ENCODE measurements at regions not wholly inside any gene's neighbourhood (a gene's known extent, or its start where the extent isn't known, plus 50 kb on each side); places are given as distances from the start of the nearest gene placed in this dataset.

DNA sequence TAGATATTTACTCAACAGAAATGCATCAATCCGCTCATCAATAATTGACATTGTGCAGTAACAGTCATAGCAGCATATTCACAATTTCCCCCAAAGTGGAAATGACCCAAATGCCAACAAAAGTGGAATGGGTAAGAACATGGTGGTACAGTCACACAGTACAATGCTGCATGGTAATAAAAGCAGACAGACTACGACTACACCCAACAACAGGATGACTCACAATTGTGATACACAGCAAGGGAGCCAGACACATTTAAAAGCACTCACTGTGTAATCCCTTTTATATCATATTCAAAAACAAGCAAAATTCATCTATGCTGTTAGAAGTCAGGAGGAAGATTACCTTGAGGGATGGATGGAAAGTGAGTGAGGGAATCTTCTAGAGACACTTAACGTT is 76.5 kb upstream of the NUDT7 start:
- TF ChIP-seq PHF8 (IDR thresholded peaks at IDR 0.05; ENCODE audit: borderline replicate concordance, low read depth) (no peak), MYC (IDR thresholded peaks at IDR 0.05; ENCODE audit: borderline replicate concordance, low read length) (no peak), POLR2A (IDR thresholded peaks at IDR 0.05; ENCODE audit: low read length) (no peak), KDM1A (IDR thresholded peaks at IDR 0.05; ENCODE audit: low read depth) (no peak), EP300 (IDR thresholded peaks at IDR 0.05) (no peak), JUN (IDR thresholded peaks at IDR 0.05) (no peak), HDAC2 (IDR thresholded peaks at IDR 0.05) (no peak)
- TF ChIP-seq, protein P1, sequence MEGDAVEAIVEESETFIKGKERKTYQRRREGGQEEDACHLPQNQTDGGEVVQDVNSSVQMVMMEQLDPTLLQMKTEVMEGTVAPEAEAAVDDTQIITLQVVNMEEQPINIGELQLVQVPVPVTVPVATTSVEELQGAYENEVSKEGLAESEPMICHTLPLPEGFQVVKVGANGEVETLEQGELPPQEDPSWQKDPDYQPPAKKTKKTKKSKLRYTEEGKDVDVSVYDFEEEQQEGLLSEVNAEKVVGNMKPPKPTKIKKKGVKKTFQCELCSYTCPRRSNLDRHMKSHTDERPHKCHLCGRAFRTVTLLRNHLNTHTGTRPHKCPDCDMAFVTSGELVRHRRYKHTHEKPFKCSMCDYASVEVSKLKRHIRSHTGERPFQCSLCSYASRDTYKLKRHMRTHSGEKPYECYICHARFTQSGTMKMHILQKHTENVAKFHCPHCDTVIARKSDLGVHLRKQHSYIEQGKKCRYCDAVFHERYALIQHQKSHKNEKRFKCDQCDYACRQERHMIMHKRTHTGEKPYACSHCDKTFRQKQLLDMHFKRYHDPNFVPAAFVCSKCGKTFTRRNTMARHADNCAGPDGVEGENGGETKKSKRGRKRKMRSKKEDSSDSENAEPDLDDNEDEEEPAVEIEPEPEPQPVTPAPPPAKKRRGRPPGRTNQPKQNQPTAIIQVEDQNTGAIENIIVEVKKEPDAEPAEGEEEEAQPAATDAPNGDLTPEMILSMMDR (IDR thresholded peaks at IDR 0.05), result no peak
- TF ChIP-seq, protein P2, sequence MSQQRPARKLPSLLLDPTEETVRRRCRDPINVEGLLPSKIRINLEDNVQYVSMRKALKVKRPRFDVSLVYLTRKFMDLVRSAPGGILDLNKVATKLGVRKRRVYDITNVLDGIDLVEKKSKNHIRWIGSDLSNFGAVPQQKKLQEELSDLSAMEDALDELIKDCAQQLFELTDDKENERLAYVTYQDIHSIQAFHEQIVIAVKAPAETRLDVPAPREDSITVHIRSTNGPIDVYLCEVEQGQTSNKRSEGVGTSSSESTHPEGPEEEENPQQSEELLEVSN (IDR thresholded peaks at IDR 0.05; ENCODE audit: borderline replicate concordance, low read depth), result no peak
- TF ChIP-seq, protein P3, sequence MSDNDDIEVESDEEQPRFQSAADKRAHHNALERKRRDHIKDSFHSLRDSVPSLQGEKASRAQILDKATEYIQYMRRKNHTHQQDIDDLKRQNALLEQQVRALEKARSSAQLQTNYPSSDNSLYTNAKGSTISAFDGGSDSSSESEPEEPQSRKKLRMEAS (IDR thresholded peaks at IDR 0.05), result no peak
